ENCODE measurements at regions not wholly inside any gene's neighbourhood (a gene's known extent, or its start where the extent isn't known, plus 50 kb on each side); places are given as distances from the start of the nearest gene placed in this dataset.

- Histone ChIP-seq H3K36me3 (replicated peaks in 1 of 2; ENCODE audit: control insufficient read depth in 1 of 2, insufficient read depth in 2 of 2, low read length in 2 of 2) (no peaks in the 10 kb centered on the region), H3K79me2 (ENCODE audit: insufficient read depth, low read length) (no peaks in the 10 kb centered on the region), H4K20me1 (ENCODE audit: insufficient read depth, low read length) (no peaks in the 10 kb centered on the region), H3K27me3 (ENCODE audit: control insufficient read depth in 1 of 2, insufficient read depth in 2 of 2, low read length in 2 of 2) (no peaks in the 10 kb centered on the region), H3K9me3 (ENCODE audit: low read length) (peaks cover 13% of the 10 kb centered on the region), H3K4me1 (ENCODE audit: insufficient read depth, low read length) (no peaks in the 10 kb centered on the region), H3K9ac (ENCODE audit: insufficient read depth, low read depth, low read length) (no peak overlapping the region), H3K27ac (ENCODE audit: extremely low read length, insufficient read depth, low read length) (no peak overlapping the region), H3K4me2 (ENCODE audit: low read depth, low read length) (no peak overlapping the region), H2AFZ (ENCODE audit: low read length) (no peak overlapping the region), H3K4me3 (replicated peaks in 1 of 3; ENCODE audit: insufficient read depth in 1 of 3, low read depth in 2 of 3, low read length in 3 of 3) (no peak overlapping the region)
- ChIA-PET CTCF (ENCODE audit: low intra/inter-chr PET ratio, low total read pairs) (no interaction called here), POLR2A (no interaction called here)
- intact Hi-C loops (cut with micrococcal nuclease; ENCODE audit: unreplicated experiment): no loop called here
- no peak for DNase-seq (ENCODE audit: low spot score)
- TF ChIP-seq TIGD3 (CRISPR knock-in tag; IDR thresholded peaks at IDR 0.05; ENCODE audit: borderline replicate concordance) (no peak), MAFK (conservative IDR thresholded peaks at IDR 0.05 in 1 of 2, IDR thresholded peaks at IDR 0.05 in 1 of 2; ENCODE audit: low read length in 2 of 2) (peak; percentile 2 to 39; a peak in 1 of 4 replicates), STAG1 (CRISPR knock-in tag; IDR thresholded peaks at IDR 0.05) (peak; percentile 30; the same call in 1 of the 2 replicates), ATF2 (CRISPR knock-in tag; IDR thresholded peaks at IDR 0.05) (no peak), CTCF (CRISPR knock-in tag; IDR thresholded peaks at IDR 0.05) (0 out of 2 replicates have a peak, but pooled peaks have one; percentile 12), ZNF709 (CRISPR knock-in tag; IDR thresholded peaks at IDR 0.05) (no peak)
- no peak for FAIRE-seq
- peak; percentile 59; the same call in 2 of the 3 replicates for ATAC-seq
- in situ Hi-C loops (cut with HindIII; ENCODE audit: extremely low pct_ligation_motif_present, low pct_unique_long_range_greater_than_20kb): no loop called here
- no TSS peak for BruUV-seq (replicated peaks)
- 5% methylated on average over 1 of the region's 1 CpG for WGBS (ENCODE audit: low lambda C conversion rate)
These were observed 382.7 kb upstream of the KLHL29 start for GRCh38 chr2:23002234-23002633.

All from HepG2 (cell line).